ENCODE measurements at regions not wholly inside any gene's neighbourhood (a gene's known extent, or its start where the extent isn't known, plus 50 kb on each side); places are given as distances from the start of the nearest gene placed in this dataset.
A peak's percentile ranks its signal among the peaks of the same experiment; 100 is the strongest.

DNA sequence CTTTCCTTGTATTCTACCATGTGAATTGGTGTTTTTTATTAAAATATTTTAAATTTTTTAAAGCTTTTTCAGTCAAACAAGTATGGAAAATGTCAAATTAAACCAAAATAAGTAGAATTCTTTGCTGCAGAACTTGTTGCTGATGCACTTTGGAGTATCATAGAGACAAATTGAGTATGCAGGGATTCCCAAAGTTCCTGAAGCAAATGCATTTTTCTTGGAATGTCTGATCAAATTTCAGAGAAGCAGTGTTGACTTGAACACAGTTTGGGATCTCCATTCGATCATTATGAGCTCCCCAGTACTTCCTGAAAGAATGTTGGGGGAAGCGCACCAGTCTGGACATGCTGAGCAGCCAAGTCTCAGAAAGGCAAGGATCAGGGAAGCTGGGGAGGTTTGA lies 517.8 kb upstream of the CFAP20DC start:
- no peak for DNase-seq (ENCODE audit: low spot score)
- in situ Hi-C loops (cut with MboI; ENCODE audit: low sequenced_read_pairs, unreplicated experiment): no loop called here
- TF ChIP-seq, protein P1, sequence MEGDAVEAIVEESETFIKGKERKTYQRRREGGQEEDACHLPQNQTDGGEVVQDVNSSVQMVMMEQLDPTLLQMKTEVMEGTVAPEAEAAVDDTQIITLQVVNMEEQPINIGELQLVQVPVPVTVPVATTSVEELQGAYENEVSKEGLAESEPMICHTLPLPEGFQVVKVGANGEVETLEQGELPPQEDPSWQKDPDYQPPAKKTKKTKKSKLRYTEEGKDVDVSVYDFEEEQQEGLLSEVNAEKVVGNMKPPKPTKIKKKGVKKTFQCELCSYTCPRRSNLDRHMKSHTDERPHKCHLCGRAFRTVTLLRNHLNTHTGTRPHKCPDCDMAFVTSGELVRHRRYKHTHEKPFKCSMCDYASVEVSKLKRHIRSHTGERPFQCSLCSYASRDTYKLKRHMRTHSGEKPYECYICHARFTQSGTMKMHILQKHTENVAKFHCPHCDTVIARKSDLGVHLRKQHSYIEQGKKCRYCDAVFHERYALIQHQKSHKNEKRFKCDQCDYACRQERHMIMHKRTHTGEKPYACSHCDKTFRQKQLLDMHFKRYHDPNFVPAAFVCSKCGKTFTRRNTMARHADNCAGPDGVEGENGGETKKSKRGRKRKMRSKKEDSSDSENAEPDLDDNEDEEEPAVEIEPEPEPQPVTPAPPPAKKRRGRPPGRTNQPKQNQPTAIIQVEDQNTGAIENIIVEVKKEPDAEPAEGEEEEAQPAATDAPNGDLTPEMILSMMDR (IDR thresholded peaks at IDR 0.05; ENCODE audit: borderline replicate concordance, control extremely low read depth, extremely low read depth, insufficient read depth, missing control alignments): no peak

DNA sequence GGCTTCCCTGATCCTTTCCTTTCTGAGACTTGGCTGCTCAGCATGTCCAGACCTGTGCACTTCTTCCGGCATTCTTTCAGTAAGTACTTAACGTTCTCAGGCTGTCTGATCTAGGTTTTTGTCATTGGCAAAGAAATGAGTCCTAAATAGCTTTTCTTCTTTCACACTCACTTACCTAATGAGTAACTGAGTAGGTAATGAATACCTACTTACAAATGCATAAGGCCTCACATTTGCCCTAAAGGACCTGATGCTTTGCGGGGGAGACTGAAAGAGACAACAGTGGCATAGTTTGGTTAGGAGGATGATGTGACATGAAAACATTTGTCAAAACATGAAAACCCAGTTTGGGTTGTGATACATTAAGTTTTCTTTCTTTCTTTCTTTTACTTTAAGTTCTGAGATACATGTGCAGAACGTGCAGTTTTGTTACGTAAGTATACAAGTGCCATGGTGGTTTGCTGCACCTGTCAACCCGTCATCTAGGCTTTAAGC lies 516.7 kb upstream of the CFAP20DC start:
- DNase-seq (ENCODE audit: low spot score): peak; percentile 37
- in situ Hi-C loops (cut with MboI; ENCODE audit: low sequenced_read_pairs, unreplicated experiment): no loop called here
- TF ChIP-seq, protein P1 (IDR thresholded peaks at IDR 0.05; ENCODE audit: borderline replicate concordance, control extremely low read depth, extremely low read depth, insufficient read depth, missing control alignments): no peak

DNA sequence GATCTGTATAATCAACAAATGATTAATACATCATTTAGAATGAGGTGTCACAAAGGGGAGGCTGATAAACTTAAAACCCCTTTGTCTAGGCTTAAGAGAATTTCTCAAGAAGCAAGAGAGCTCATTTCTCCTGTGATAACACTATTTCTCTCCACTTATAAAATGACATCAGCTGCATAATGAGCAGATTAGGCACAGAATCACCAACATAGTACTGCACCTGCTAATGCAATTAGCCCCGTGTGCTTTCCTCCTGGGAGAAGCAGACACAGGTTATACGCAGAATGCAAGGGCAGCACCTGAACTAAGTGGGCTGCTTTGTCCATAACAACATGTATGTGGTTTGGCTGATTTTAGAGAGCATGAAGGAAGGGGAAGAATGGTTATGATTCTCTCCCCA lies 515.3 kb upstream of the CFAP20DC start:
- in situ Hi-C loops (cut with MboI; ENCODE audit: low sequenced_read_pairs, unreplicated experiment): no loop called here
- DNase-seq (ENCODE audit: low spot score): no peak
- TF ChIP-seq, protein P1 (IDR thresholded peaks at IDR 0.05; ENCODE audit: borderline replicate concordance, control extremely low read depth, extremely low read depth, insufficient read depth, missing control alignments): no peak

DNA sequence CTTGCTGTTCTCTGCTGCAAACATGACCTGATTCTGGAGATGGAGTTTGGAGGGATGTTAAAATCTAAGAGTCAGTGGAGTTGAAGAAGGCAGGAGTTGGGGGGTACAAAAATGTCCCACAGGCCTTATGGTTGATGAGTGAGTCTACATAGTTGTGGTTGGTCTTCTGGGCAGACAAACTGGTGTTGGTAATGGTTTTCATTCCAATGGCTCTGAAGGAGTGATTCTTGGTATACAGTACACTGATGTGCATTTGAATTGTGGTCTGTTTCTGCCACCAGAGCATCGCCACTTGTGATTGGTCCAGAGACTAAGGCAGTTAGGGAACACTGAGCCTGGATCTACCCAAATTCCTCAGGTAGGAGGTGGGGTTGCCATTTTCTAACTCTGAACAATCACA lies 514.1 kb upstream of the CFAP20DC start:
- no peak for DNase-seq (ENCODE audit: low spot score)
- TF ChIP-seq, protein P1 (IDR thresholded peaks at IDR 0.05; ENCODE audit: borderline replicate concordance, control extremely low read depth, extremely low read depth, insufficient read depth, missing control alignments): no peak
- in situ Hi-C loops (cut with MboI; ENCODE audit: low sequenced_read_pairs, unreplicated experiment): no loop called here

DNA sequence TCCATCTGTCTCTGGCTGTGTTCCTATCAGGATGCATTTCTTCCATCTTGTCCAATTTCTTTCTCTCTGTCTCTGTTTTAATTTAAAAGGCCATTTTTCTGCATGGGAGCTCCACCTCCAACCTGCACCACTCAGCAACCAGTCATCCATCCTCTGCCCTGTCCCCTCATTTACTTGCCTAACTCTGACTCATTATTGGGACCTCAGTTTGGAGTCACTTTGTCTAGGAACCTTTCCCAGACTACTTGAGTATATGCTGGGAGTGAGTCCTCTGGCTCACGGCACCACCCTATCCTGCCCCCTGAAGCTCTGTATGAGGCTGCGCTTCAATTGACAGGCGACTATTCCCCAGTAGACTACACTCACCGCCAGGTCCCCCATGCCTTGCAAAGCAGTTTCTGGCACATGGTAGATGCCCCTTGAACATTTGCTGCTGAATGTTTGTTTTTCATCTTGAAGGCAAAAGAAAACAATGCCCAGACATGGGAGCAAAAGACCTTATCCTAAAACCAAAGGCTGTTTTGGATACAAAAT lies 513.3 kb upstream of the CFAP20DC start:
- in situ Hi-C loops (cut with MboI; ENCODE audit: low sequenced_read_pairs, unreplicated experiment): no loop called here

DNA sequence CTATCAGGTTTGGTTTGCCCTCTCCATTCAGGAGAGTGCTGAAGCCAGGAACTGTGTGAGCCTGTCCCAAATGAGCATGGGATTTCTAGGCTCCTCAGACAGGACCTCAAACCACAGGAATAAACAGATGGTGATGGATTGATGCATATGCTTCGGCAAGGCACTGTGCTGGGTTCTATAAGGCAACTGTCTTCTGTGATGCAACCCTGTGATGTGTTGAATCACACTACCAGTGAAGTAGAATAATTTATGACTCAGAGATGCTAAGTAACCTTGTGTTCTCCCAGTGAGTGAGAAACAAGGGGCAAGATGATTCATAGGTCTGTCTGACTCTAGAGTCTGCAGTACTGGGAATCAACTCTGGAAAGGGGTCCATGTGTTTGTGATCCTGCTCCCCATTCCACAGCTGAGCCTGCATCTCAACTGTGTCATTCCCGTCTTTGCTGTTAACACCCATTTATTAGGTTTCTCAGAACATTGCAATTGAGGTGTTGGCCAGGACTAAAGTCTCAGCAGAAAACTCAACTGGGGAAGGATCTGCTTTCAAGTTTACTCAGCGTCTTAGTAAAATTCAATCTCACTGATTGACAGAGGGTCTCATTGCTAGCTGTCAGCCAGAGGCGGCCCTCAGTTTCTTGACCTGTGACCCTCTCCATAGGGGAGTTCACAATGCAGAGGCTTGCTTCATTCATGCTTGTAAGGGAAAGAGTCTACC lies 510.1 kb upstream of the CFAP20DC start:
- no peak for DNase-seq (ENCODE audit: low spot score)
- in situ Hi-C loops (cut with MboI; ENCODE audit: low sequenced_read_pairs, unreplicated experiment): no loop called here
- TF ChIP-seq, protein P1 (IDR thresholded peaks at IDR 0.05; ENCODE audit: borderline replicate concordance, control extremely low read depth, extremely low read depth, insufficient read depth, missing control alignments): no peak

More for the DNA sequence above, 513.3 kb upstream of the CFAP20DC start:
- TF ChIP-seq, protein P1 (IDR thresholded peaks at IDR 0.05; ENCODE audit: borderline replicate concordance, control extremely low read depth, extremely low read depth, insufficient read depth, missing control alignments): no peak
- no peak for DNase-seq (ENCODE audit: low spot score)
